ENCODE measurements at regions not wholly inside any gene's neighbourhood (a gene's known extent, or its start where the extent isn't known, plus 50 kb on each side); places are given as distances from the start of the nearest gene placed in this dataset.

DNA sequence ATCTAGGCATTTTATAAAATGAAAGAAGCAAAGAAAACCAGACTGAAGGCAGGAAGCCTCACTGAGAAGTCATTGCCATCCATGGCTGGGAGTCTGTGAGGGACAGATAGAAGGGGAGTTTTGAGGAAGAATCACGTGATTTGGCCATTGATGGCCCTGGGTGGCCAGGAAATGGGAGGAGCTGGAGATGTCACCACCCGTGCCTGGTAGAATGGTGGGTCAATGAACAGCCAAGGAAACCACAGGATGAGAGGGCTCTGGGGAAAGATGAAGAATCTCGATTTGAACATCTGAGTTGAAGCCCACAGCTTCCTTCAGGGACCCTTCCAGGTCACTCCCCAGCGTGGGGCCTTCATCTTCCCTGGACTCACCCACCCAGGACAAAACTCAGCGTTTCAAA is 103.3 kb upstream of the CHST15 start:
- H4K5ac ChIP-seq (ENCODE audit: insufficient read length, low read depth, low read length): no peak overlapping the region
- no peak overlapping the region for H2AFZ ChIP-seq (ENCODE audit: low read length)
- H2BK20ac ChIP-seq (ENCODE audit: low read depth, low read length, poor library complexity, severe bottlenecking): no peak overlapping the region
- H4K8ac ChIP-seq (replicated peaks; ENCODE audit: insufficient read length, low read depth, low read length): peak overlapping the region; percentile 50
- no peak overlapping the region for H3K23ac ChIP-seq (ENCODE audit: insufficient read length, low read depth, low read length)
- TF ChIP-seq, protein P1, sequence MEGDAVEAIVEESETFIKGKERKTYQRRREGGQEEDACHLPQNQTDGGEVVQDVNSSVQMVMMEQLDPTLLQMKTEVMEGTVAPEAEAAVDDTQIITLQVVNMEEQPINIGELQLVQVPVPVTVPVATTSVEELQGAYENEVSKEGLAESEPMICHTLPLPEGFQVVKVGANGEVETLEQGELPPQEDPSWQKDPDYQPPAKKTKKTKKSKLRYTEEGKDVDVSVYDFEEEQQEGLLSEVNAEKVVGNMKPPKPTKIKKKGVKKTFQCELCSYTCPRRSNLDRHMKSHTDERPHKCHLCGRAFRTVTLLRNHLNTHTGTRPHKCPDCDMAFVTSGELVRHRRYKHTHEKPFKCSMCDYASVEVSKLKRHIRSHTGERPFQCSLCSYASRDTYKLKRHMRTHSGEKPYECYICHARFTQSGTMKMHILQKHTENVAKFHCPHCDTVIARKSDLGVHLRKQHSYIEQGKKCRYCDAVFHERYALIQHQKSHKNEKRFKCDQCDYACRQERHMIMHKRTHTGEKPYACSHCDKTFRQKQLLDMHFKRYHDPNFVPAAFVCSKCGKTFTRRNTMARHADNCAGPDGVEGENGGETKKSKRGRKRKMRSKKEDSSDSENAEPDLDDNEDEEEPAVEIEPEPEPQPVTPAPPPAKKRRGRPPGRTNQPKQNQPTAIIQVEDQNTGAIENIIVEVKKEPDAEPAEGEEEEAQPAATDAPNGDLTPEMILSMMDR (conservative IDR thresholded peaks at IDR 0.05): no peak
- H3K4me1 ChIP-seq (ENCODE audit: insufficient read depth, low read length): no peaks in the 10 kb centered on the region
- no peaks in the 10 kb centered on the region for H3K27me3 ChIP-seq (ENCODE audit: insufficient read depth, low read length)
- Mint-ChIP-seq H3K27ac (0 out of 7 replicates have a peak overlapping the region, but pooled peaks of 1 of the 3 experiments have one; percentile 40), H3K27me3 (ENCODE audit: low read depth) (peaks cover 8% of the 10 kb centered on the region), H3K4me1 (peaks cover 0 to 11% of the 10 kb centered on the region in 2 experiments; a peak in 2 of 4 replicates), H3K4me3 (no peak overlapping the region), H3K36me3 (ENCODE audit: insufficient read depth in 1 of 3, low read depth in 3 of 3) (peaks cover 0 to 1% (median 0%) of the 10 kb centered on the region in 3 experiments; a peak in 3 of 7 replicates), H3K9me3 (peaks cover 0 to 7% of the 10 kb centered on the region in 2 experiments; a peak in 1 of 5 replicates)
- H3K79me1 ChIP-seq (ENCODE audit: insufficient read depth, low read depth, low read length, poor library complexity, severe bottlenecking): no peaks in the 10 kb centered on the region
- H2BK5ac ChIP-seq (ENCODE audit: insufficient read length, low read length): no peak overlapping the region
- no peak for DNase-seq
- H3K27ac ChIP-seq (ENCODE audit: insufficient read length, low read depth, low read length): no peak overlapping the region
- H3T11ph ChIP-seq (ENCODE audit: low read length): no peak overlapping the region
- H3K23me2 ChIP-seq (ENCODE audit: insufficient read length, low read depth, low read length, poor library complexity, severe bottlenecking): no peaks in the 10 kb centered on the region
- no peak overlapping the region for H3K56ac ChIP-seq (ENCODE audit: insufficient read length, low read depth, low read length)
- H3K9me3 ChIP-seq (ENCODE audit: control insufficient read depth, low read depth, low read length): no peaks in the 10 kb centered on the region
- no peak overlapping the region for H4K91ac ChIP-seq (ENCODE audit: insufficient read length, low read depth, low read length)
- H4K20me1 ChIP-seq (ENCODE audit: control insufficient read depth, insufficient read depth, insufficient read length): no peaks in the 10 kb centered on the region
- H2BK12ac ChIP-seq (ENCODE audit: insufficient read length, low read depth, low read length): no peak overlapping the region
- no CpG with 5 or more reads among the region's 5 CpGs for WGBS (ENCODE audit: extremely low coverage, insufficient read length, low lambda C conversion rate)
- H3K14ac ChIP-seq (ENCODE audit: insufficient read depth, low read length): no peak overlapping the region
- no peak overlapping the region for H2BK120ac ChIP-seq (ENCODE audit: low read depth, low read length, poor library complexity, severe bottlenecking)
- H3K4me2 ChIP-seq (ENCODE audit: insufficient read depth, insufficient read length, low read length): no peak overlapping the region
- H3K9ac ChIP-seq (ENCODE audit: extremely low read depth, insufficient read length, low read length): no peak overlapping the region
- H2BK15ac ChIP-seq (ENCODE audit: low read depth, low read length): no peak overlapping the region
- no peak overlapping the region for H3K18ac ChIP-seq (ENCODE audit: insufficient read length, low read depth, low read length)
- no peaks in the 10 kb centered on the region for H3K79me2 ChIP-seq (ENCODE audit: insufficient read depth, low read length)
- no peak overlapping the region for H2AK5ac ChIP-seq (ENCODE audit: insufficient read length, low read length)
- no peak overlapping the region for H3K4ac ChIP-seq (ENCODE audit: low read depth, low read length)
